ENCODE measurements at regions not wholly inside any gene's neighbourhood (a gene's known extent, or its start where the extent isn't known, plus 50 kb on each side); places are given as distances from the start of the nearest gene placed in this dataset.

DNA sequence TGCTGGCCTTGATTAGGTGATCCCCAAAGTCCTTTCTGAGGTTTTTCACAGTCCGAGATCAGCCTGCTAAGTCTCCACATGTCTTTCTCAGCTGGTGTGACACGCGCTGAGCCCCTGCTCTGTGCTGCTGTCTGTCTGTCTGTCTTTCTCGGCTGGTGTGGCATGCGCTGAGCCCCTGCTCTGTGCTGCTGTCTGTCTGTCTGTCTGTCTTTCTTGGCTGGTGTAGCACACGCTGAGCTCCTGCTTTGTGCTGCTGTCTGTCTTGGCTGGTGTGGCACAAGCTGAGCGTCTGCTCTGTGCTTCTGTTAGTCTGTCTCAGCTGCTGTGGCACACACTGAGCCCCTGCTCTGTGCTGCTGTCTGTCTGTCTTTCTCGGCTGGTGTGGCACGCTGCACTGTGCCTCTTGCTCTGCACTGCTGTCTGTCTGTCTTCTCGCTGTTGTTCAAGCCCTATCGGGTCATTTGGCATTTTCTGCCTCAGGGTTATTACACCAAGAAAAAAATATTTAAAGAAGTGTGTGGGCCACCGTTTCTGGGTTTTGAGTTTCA, 217.3 kb upstream of the SHH start:
- Histone ChIP-seq H3K23ac (ENCODE audit: low read depth, low read length) (no peak overlapping the region), H2BK20ac (ENCODE audit: low read depth, low read length) (no peak overlapping the region), H3K18ac (ENCODE audit: low read depth, low read length) (no peak overlapping the region), H3K14ac (replicated peaks; ENCODE audit: low read depth, low read length) (no peak overlapping the region), H2BK15ac (ENCODE audit: low read depth, low read length) (no peak overlapping the region), H2AFZ (replicated peaks; ENCODE audit: low read length, poor library complexity) (no peak overlapping the region), H3K4me3 (ENCODE audit: insufficient read depth, low read depth, low read length) (no peak overlapping the region), H3K9me3 (ENCODE audit: control insufficient read depth, insufficient read depth, low read length) (peaks cover 21% of the 10 kb centered on the region), H2AK9ac (replicated peaks; ENCODE audit: low read depth, low read length, poor library complexity) (no peak overlapping the region), H3K4me1 (ENCODE audit: control insufficient read depth, insufficient read depth, low read length) (no peaks in the 10 kb centered on the region), H4K5ac (ENCODE audit: low read depth, low read length) (no peak overlapping the region), H4K20me1 (ENCODE audit: insufficient read depth, low read length) (no peaks in the 10 kb centered on the region), H3K56ac (ENCODE audit: extremely low read depth, insufficient read depth, low read length) (no peak overlapping the region), H2AK5ac (ENCODE audit: low read depth, low read length) (no peak overlapping the region), H3K27ac (ENCODE audit: insufficient read depth, low read length) (no peak overlapping the region), H2BK5ac (ENCODE audit: low read depth, low read length, poor library complexity, severe bottlenecking) (no peak overlapping the region), H3K4me2 (ENCODE audit: low read depth, low read length) (no peak overlapping the region), H3K9me1 (ENCODE audit: insufficient read depth, low read length) (no peaks in the 10 kb centered on the region), H3K79me1 (ENCODE audit: low read depth in 1 of 2, low read length in 2 of 2) (no peaks in the 10 kb centered on the region), H3K9ac (ENCODE audit: low read depth, low read length) (no peak overlapping the region), H2BK120ac (ENCODE audit: low read depth, low read length) (no peak overlapping the region), H3K36me3 (ENCODE audit: control insufficient read depth, insufficient read depth, low read length) (no peaks in the 10 kb centered on the region), H3K4ac (ENCODE audit: low read depth, low read length) (no peak overlapping the region), H4K8ac (ENCODE audit: low read depth in 2 of 2, low read length in 2 of 2) (no peak overlapping the region), H3K27me3 (ENCODE audit: control insufficient read depth, insufficient read depth, low read length) (no peaks in the 10 kb centered on the region), H4K91ac (ENCODE audit: insufficient read depth, low read depth, low read length) (no peak overlapping the region)
- intact Hi-C loops (cut with micrococcal nuclease): no loop called here
- in situ Hi-C loops (cut with MboI; ENCODE audit: low sequenced_read_pairs): no loop called here
- POLR2A ChIA-PET (ENCODE audit: unreplicated experiment): no interaction called here
- BruUV-seq (replicated peaks): no TSS peak
- CTCF ChIA-PET: no interaction called here
- dilution Hi-C loops (cut with HindIII; ENCODE audit: low sequenced_read_pairs, unreplicated experiment): no loop called here
- no peak for ATAC-seq (ENCODE audit: low read depth)
- 58% methylated on average over 9 of the region's 12 CpGs; no CpG with 5 or more reads in 1 of the 2 experiments for WGBS, 2 experiments (ENCODE audit: extremely low coverage in 2 of 2, insufficient read length in 1 of 2)
- DNase-seq: no peak
- TF ChIP-seq MAZ (IDR thresholded peaks at IDR 0.05; ENCODE audit: borderline replicate concordance, low read depth, low read length): no peak
- no peak for TF ChIP-seq RAD21 (IDR thresholded peaks at IDR 0.05; ENCODE audit: low read length)
- TF ChIP-seq SMC3 (IDR thresholded peaks at IDR 0.05; ENCODE audit: low read depth, low read length): no peak
- TF ChIP-seq MXI1 (IDR thresholded peaks at IDR 0.05; ENCODE audit: borderline replicate concordance, low read depth, low read length): no peak
